ENCODE measurements at regions not wholly inside any gene's neighbourhood (a gene's known extent, or its start where the extent isn't known, plus 50 kb on each side); places are given as distances from the start of the nearest gene placed in this dataset.
A peak's percentile ranks its signal among the peaks of the same experiment; 100 is the strongest.

- DNase-seq (ENCODE audit: low read depth): no peak
- in situ Hi-C loops (cut with HindIII; ENCODE audit: low sequenced_read_pairs): no loop called here
Measured at GRCh38 chr15:53835309-53835708, 75.8 kb upstream of the WDR72 start.

GRCh38 chr15:53834214-53834613 is 74.8 kb upstream of the WDR72 start:
- no peak for TF ChIP-seq CTCF (IDR thresholded peaks at IDR 0.05; ENCODE audit: low read depth, low read length, missing control alignments)
- no peak for DNase-seq (ENCODE audit: low read depth)
- in situ Hi-C loops (cut with HindIII; ENCODE audit: low sequenced_read_pairs): no loop called here
- H3K4me3 ChIP-seq (ENCODE audit: low read depth, low read length): no peak overlapping the region

More at GRCh38 chr15:53835309-53835708, 75.8 kb upstream of the WDR72 start:
- no peak for TF ChIP-seq CTCF (IDR thresholded peaks at IDR 0.05; ENCODE audit: low read depth, low read length, missing control alignments)
- no peak overlapping the region for H3K4me3 ChIP-seq (ENCODE audit: low read depth, low read length)

DNA sequence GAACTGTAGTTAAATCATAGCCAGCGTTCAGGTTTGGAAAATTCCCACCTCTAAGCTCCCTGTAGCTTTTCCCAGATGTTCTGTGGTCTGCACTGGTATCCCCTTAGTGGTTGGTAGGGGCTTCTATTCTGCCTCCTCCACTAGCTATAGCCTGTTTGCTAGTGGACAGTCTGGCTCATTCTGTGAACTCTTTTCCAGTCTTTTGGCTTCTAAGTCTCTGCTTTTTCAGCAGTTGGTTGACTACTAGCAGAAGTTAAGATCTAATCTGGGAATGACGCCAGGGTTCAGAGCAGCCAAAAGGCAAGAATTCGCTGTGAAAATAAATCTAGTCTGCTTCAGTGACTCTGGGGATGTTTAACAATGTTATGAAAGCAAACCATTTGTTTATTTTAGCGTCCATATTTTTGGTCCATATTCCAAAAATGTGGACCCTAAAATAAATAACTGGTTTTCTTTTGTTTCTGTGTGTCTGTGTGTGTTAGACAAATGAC is 73.7 kb upstream of the WDR72 start:
- DNase-seq (ENCODE audit: low read depth): peak; percentile 66
- no peak overlapping the region for H3K4me3 ChIP-seq (ENCODE audit: low read depth, low read length)
- no peak for TF ChIP-seq CTCF (IDR thresholded peaks at IDR 0.05; ENCODE audit: low read depth, low read length, missing control alignments)
- in situ Hi-C loops (cut with HindIII; ENCODE audit: low sequenced_read_pairs): no loop called here

GRCh38 chr15:53831907-53832770 is 72.7 kb upstream of the WDR72 start:
- in situ Hi-C loops (cut with HindIII; ENCODE audit: low sequenced_read_pairs): no loop called here
- no peak for DNase-seq (ENCODE audit: low read depth)
- TF ChIP-seq CTCF (IDR thresholded peaks at IDR 0.05; ENCODE audit: low read depth, low read length, missing control alignments): no peak
- H3K4me3 ChIP-seq (ENCODE audit: low read depth, low read length): no peak overlapping the region

- no peak for DNase-seq (ENCODE audit: low read depth)
- H3K4me3 ChIP-seq (ENCODE audit: low read depth, low read length): no peak overlapping the region
- TF ChIP-seq CTCF (IDR thresholded peaks at IDR 0.05; ENCODE audit: low read depth, low read length, missing control alignments): no peak
- in situ Hi-C loops (cut with HindIII; ENCODE audit: low sequenced_read_pairs): no loop called here
Measured at GRCh38 chr15:53830707-53831386, 71.4 kb upstream of the WDR72 start.

- DNase-seq (ENCODE audit: low read depth): no peak
- in situ Hi-C loops (cut with HindIII; ENCODE audit: low sequenced_read_pairs): no loop called here
- H3K4me3 ChIP-seq (ENCODE audit: low read depth, low read length): no peak overlapping the region
- no peak for TF ChIP-seq CTCF (IDR thresholded peaks at IDR 0.05; ENCODE audit: low read depth, low read length, missing control alignments)
Measured at GRCh38 chr15:53829923-53830459, 70.5 kb upstream of the WDR72 start.
